DOHH2 (cell line): ENCODE measurements at regions not wholly inside any gene's neighbourhood (a gene's known extent, or its start where the extent isn't known, plus 50 kb on each side); places are given as distances from the start of the nearest gene placed in this dataset.

Experiments
- CTCF ChIP-seq: fragments of 200-600 bp; sonication (generic); IDR thresholded peaks from one replicate; pipeline ENCODE4 v1.5.1; 2014; ENCODE audit warnings: antibody characterized with exemption, mild to moderate bottlenecking, low read depth, low read length; ENCODE audit not compliant: poor library complexity, severe bottlenecking
- EZH2phosphoT487 ChIP-seq: fragments of 200-600 bp; sonication (generic); IDR thresholded peaks from 2 replicates; pipeline ENCODE4 v1.6.1; 2017; ENCODE audit warnings: borderline replicate concordance, mild to moderate bottlenecking, antibody characterized with exemption, low read length, moderate library complexity, mixed read lengths

GRCh38 chr18:70598406-70598805 lies 309.6 kb downstream of the SOCS6 start:
- TF ChIP-seq CTCF (no peak), EZH2phosphoT487 (no peak)
